Skeletal muscle satellite cell (primary cell): ENCODE measurements at regions not wholly inside any gene's neighbourhood (a gene's known extent, or its start where the extent isn't known, plus 50 kb on each side); places are given as distances from the start of the nearest gene placed in this dataset.

Experiments
- H3K27me3 ChIP-seq: 2 replicates; pipeline ENCODE4 v1.7.0; 2013; ENCODE audit warnings: low read length; ENCODE audit not compliant: control insufficient read depth, insufficient read depth
- H3K36me3 ChIP-seq: 2 replicates; pipeline ENCODE4 v1.7.0; 2013; ENCODE audit warnings: mild to moderate bottlenecking, control low read depth, low read length; ENCODE audit not compliant: insufficient read depth
- H3K4me1 ChIP-seq: 2 replicates; pipeline ENCODE4 v1.7.0; 2013; ENCODE audit warnings: low read length; ENCODE audit not compliant: control insufficient read depth, insufficient read depth
- H3K4me2 ChIP-seq: 2 replicates; pipeline ENCODE4 v1.7.0; 2013; ENCODE audit warnings: mild to moderate bottlenecking, low read length
- H3K4me3 ChIP-seq: 2 replicates; pipeline ENCODE4 v1.7.0; 2013; ENCODE audit warnings: low read length
- H3K9ac ChIP-seq: 2 replicates; pipeline ENCODE4 v1.7.0; 2013; ENCODE audit warnings: mild to moderate bottlenecking, low read depth, low read length, moderate library complexity
- H3K9me3 ChIP-seq: replicated peaks from 2 replicates; pipeline ENCODE4 v1.7.0; 2013; ENCODE audit warnings: mild to moderate bottlenecking, control low read depth, low read length

DNA sequence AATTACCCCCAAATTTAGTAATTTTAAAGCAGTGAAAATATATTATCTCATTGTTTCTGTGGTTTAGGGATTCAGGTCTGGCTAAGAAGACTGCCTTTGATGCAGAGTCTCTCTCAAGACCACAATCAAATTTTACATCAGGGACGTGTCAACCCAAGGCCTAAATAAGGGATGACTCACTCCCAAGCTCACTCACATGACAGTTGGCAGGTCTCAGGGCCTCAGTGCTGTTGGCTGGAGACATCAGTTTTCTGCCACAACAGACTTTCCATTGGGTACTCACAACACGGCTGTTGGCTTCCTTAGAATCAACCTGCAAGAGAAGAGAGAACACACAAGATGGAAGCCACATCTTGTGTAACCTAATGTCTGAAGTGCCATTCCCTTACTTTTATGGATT, 377.3 kb downstream of the FAM181B start:
- H3K4me2 ChIP-seq, result no peak overlapping the region
- no peaks in the 10 kb centered on the region for H3K36me3 ChIP-seq
- H3K4me3 ChIP-seq, result no peak overlapping the region
- H3K27me3 ChIP-seq, result no peaks in the 10 kb centered on the region
- no peaks in the 10 kb centered on the region for H3K4me1 ChIP-seq
- no peaks in the 10 kb centered on the region for H3K9me3 ChIP-seq
- H3K9ac ChIP-seq, result no peak overlapping the region

GRCh38 chr11:82355313-82355823, 378.3 kb downstream of the FAM181B start:
- H3K4me3 ChIP-seq, result no peak overlapping the region
- no peaks in the 10 kb centered on the region for H3K27me3 ChIP-seq
- H3K9ac ChIP-seq, result no peak overlapping the region
- no peaks in the 10 kb centered on the region for H3K36me3 ChIP-seq
- H3K9me3 ChIP-seq, result no peaks in the 10 kb centered on the region
- no peak overlapping the region for H3K4me2 ChIP-seq
- H3K4me1 ChIP-seq, result no peaks in the 10 kb centered on the region

GRCh38 chr11:82326853-82327252, 406.8 kb downstream of the FAM181B start:
- H3K4me3 ChIP-seq, result no peak overlapping the region
- H3K9me3 ChIP-seq, result no peaks in the 10 kb centered on the region
- no peaks in the 10 kb centered on the region for H3K27me3 ChIP-seq
- H3K9ac ChIP-seq, result no peak overlapping the region
- H3K4me2 ChIP-seq, result no peak overlapping the region
- H3K36me3 ChIP-seq, result no peaks in the 10 kb centered on the region
- H3K4me1 ChIP-seq, result no peaks in the 10 kb centered on the region

- Histone ChIP-seq H3K27me3 (no peaks in the 10 kb centered on the region), H3K4me1 (no peaks in the 10 kb centered on the region), H3K36me3 (no peaks in the 10 kb centered on the region), H3K9ac (no peak overlapping the region), H3K4me3 (no peak overlapping the region), H3K4me2 (no peak overlapping the region), H3K9me3 (peaks cover 4% of the 10 kb centered on the region)
These were observed 412.5 kb downstream of the FAM181B start for GRCh38 chr11:82321206-82321605.

- Histone ChIP-seq H3K27me3 (no peaks in the 10 kb centered on the region), H3K9me3 (no peaks in the 10 kb centered on the region), H3K4me1 (no peaks in the 10 kb centered on the region), H3K4me3 (no peak overlapping the region), H3K9ac (no peak overlapping the region), H3K36me3 (no peaks in the 10 kb centered on the region), H3K4me2 (no peak overlapping the region)
These were observed 418.6 kb downstream of the FAM181B start for GRCh38 chr11:82315093-82315492.

DNA sequence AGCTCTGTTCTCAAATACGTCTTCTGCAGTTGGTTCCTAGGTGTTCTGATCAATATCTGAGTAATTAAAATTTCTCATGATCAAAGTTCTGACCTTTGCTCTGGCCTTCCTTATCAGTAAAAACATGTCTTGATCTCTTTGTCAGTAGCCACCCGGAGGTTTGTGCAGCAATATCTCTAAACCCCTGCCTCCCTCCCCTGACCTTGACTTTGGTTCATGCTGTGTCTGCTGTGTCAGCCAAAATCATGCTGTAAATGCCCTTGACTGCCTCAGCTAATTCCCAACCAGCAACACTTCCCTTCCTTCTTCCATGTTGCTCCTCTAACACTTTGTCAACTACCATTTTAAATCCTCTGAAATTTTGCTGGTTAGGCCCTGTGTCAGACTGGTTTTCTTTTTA, 424.7 kb downstream of the FAM181B start:
- no peaks in the 10 kb centered on the region for H3K27me3 ChIP-seq
- H3K4me3 ChIP-seq, result no peak overlapping the region
- H3K9ac ChIP-seq, result no peak overlapping the region
- H3K9me3 ChIP-seq, result no peaks in the 10 kb centered on the region
- H3K4me2 ChIP-seq, result no peak overlapping the region
- H3K36me3 ChIP-seq, result no peaks in the 10 kb centered on the region
- H3K4me1 ChIP-seq, result no peaks in the 10 kb centered on the region

GRCh38 chr11:82305123-82305522, 428.5 kb downstream of the FAM181B start:
- H3K4me3 ChIP-seq, result no peak overlapping the region
- no peaks in the 10 kb centered on the region for H3K4me1 ChIP-seq
- no peaks in the 10 kb centered on the region for H3K27me3 ChIP-seq
- no peak overlapping the region for H3K4me2 ChIP-seq
- no peaks in the 10 kb centered on the region for H3K9me3 ChIP-seq
- H3K9ac ChIP-seq, result no peak overlapping the region
- no peaks in the 10 kb centered on the region for H3K36me3 ChIP-seq

DNA sequence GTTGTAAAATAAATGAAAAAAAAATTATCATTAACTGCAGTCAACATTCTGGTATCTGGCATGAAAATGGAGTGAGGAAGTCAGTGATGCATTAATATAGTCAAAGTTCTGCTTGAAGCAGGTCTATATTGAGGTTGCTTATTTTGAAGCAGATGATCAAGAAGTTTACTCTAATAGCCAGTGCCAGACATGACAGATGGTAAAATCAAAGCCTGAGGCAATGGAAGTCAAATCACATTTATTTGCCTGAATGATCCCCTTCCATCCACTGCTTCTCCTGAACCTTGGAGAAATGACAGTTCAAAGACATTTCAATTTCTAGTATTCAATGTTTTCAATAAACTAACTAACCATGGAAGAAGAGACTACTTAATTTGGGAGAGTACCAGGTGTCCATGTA, 430.0 kb downstream of the FAM181B start:
- no peaks in the 10 kb centered on the region for H3K36me3 ChIP-seq
- H3K4me3 ChIP-seq, result no peak overlapping the region
- no peak overlapping the region for H3K4me2 ChIP-seq
- no peaks in the 10 kb centered on the region for H3K4me1 ChIP-seq
- H3K9ac ChIP-seq, result no peak overlapping the region
- peaks cover 4% of the 10 kb centered on the region for H3K9me3 ChIP-seq
- no peaks in the 10 kb centered on the region for H3K27me3 ChIP-seq

- Histone ChIP-seq H3K27me3 (no peaks in the 10 kb centered on the region), H3K36me3 (no peaks in the 10 kb centered on the region), H3K4me1 (no peaks in the 10 kb centered on the region), H3K9me3 (peaks cover 2% of the 10 kb centered on the region), H3K4me2 (no peak overlapping the region), H3K4me3 (no peak overlapping the region), H3K9ac (no peak overlapping the region)
These were observed 445.2 kb downstream of the FAM181B start for GRCh38 chr11:82288471-82288870.

DNA sequence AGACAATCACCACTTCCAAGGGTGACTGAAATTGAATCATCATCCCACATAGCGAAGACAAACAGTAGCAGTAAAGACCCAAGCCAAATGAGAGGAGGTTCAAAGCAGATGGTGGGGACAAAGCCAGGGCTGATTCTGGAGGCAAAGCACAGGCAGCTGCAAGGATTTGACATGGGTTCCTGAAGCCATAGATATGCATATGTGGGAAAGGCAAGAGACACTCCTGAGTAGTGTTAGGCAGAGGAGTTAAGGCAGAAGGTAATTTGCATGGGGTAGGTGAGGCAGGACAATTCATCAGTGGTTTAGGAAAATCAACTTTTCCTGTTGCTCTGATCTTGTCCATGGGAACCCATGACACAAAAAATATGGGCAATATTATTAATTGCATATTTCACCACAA, 462.8 kb downstream of the FAM181B start:
- no peak overlapping the region for H3K4me3 ChIP-seq
- H3K9me3 ChIP-seq, result peaks cover 2% of the 10 kb centered on the region
- no peaks in the 10 kb centered on the region for H3K27me3 ChIP-seq
- no peak overlapping the region for H3K4me2 ChIP-seq
- H3K9ac ChIP-seq, result no peak overlapping the region
- H3K36me3 ChIP-seq, result no peaks in the 10 kb centered on the region
- no peaks in the 10 kb centered on the region for H3K4me1 ChIP-seq

GRCh38 chr11:82268627-82269026, 465.0 kb downstream of the FAM181B start:
- H3K4me1 ChIP-seq, result no peaks in the 10 kb centered on the region
- no peak overlapping the region for H3K4me3 ChIP-seq
- no peaks in the 10 kb centered on the region for H3K27me3 ChIP-seq
- H3K9me3 ChIP-seq, result peaks cover 2% of the 10 kb centered on the region
- H3K9ac ChIP-seq, result no peak overlapping the region
- H3K36me3 ChIP-seq, result no peaks in the 10 kb centered on the region
- no peak overlapping the region for H3K4me2 ChIP-seq

- H3K4me2 ChIP-seq, result no peak overlapping the region
- H3K27me3 ChIP-seq, result no peaks in the 10 kb centered on the region
- H3K9me3 ChIP-seq, result peaks cover 2% of the 10 kb centered on the region
These were observed 466.5 kb downstream of the FAM181B start for GRCh38 chr11:82267186-82267585.

More at GRCh38 chr11:82267186-82267585, 466.5 kb downstream of the FAM181B start:
- Histone ChIP-seq H3K36me3 (no peaks in the 10 kb centered on the region), H3K4me3 (no peak overlapping the region), H3K9ac (no peak overlapping the region), H3K4me1 (no peaks in the 10 kb centered on the region)
